ENCODE measurements at regions not wholly inside any gene's neighbourhood (a gene's known extent, or its start where the extent isn't known, plus 50 kb on each side); places are given as distances from the start of the nearest gene placed in this dataset.

DNA sequence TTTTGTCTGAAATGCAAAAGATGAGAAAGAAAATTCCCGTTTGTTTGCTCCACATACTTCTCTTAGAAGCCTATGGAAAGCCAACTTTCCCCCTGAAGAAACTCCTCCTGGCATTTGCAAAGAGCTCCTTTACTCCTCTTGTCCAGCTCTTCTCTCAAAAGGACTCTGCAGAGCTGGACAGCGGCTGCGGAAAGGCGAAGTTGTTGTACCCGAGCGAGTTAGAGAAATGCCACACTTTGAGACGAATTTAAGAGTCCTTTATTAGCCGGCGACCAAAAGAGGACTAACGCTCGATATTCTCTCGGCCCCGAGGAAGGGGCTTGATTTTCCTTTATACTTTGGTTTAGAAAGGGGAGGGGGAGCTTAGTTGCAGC is 157.8 kb downstream of the TRIM27 start:
- no peak for FAIRE-seq
- peaks cover 57% of the 10 kb centered on the region for H3K27me3 ChIP-seq (ENCODE audit: control insufficient read depth, insufficient read depth, low read length)

DNA sequence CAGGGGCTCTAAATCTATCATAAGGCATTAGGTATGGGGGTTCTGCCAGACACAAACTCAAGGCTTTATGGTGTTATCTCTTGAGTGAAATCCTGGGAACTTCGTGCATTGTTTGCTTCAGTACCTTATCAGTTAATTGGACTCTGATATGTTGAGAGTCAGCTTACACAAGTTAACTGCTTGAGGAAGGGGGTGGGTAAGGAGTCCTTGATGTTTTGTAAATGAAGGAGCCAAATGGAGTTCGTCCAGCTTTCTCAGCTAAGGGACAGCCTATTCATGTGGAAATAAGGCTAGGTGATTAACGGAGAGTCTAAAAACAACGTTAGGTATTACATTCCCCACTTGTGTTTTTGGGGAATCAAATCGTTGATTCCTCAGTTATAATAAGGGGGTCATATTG is 157.4 kb downstream of the TRIM27 start:
- Histone ChIP-seq H3K27me3 (ENCODE audit: control insufficient read depth, insufficient read depth, low read length) (peaks cover 61% of the 10 kb centered on the region), H3K36me3 (ENCODE audit: control insufficient read depth, insufficient read depth, low read length) (no peaks in the 10 kb centered on the region), H3K4me3 (ENCODE audit: low read depth, low read length) (no peak overlapping the region)
- no peak for FAIRE-seq
- TF ChIP-seq, protein P1, sequence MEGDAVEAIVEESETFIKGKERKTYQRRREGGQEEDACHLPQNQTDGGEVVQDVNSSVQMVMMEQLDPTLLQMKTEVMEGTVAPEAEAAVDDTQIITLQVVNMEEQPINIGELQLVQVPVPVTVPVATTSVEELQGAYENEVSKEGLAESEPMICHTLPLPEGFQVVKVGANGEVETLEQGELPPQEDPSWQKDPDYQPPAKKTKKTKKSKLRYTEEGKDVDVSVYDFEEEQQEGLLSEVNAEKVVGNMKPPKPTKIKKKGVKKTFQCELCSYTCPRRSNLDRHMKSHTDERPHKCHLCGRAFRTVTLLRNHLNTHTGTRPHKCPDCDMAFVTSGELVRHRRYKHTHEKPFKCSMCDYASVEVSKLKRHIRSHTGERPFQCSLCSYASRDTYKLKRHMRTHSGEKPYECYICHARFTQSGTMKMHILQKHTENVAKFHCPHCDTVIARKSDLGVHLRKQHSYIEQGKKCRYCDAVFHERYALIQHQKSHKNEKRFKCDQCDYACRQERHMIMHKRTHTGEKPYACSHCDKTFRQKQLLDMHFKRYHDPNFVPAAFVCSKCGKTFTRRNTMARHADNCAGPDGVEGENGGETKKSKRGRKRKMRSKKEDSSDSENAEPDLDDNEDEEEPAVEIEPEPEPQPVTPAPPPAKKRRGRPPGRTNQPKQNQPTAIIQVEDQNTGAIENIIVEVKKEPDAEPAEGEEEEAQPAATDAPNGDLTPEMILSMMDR (IDR thresholded peaks at IDR 0.05; ENCODE audit: insufficient read depth, low read length, severe bottlenecking), result no peak
- DNase-seq (ENCODE audit: low read depth), result no peak

More for the DNA sequence above, 157.8 kb downstream of the TRIM27 start:
- Histone ChIP-seq H3K4me3 (ENCODE audit: low read depth, low read length) (no peak overlapping the region), H3K36me3 (ENCODE audit: control insufficient read depth, insufficient read depth, low read length) (no peaks in the 10 kb centered on the region)
- DNase-seq (ENCODE audit: low read depth), result no peak
- TF ChIP-seq, protein P1 (IDR thresholded peaks at IDR 0.05; ENCODE audit: insufficient read depth, low read length, severe bottlenecking), result no peak

DNA sequence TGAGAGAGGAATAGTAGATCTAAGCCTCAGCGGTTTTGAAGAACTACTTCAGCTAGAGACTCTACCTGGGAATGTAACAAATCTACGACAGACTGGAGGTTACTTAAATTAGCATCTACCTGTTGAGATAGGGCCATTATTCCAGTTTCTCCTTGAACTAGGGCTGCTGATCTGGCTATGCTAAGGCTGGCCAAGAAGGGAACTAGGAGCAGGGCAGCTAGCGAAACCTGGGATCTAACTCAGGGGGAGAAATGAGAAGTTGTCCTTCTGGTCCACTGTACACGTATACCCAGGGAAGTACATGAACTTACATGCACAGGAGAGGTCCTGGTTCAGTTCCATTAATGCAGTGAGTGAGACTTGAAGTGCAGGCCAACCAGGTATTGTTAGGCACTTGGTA is 156.7 kb downstream of the TRIM27 start:
- DNase-seq (ENCODE audit: low read depth) (no peak), FAIRE-seq (no peak)
- Histone ChIP-seq H3K27me3 (ENCODE audit: control insufficient read depth, insufficient read depth, low read length) (peaks cover 68% of the 10 kb centered on the region), H3K4me3 (ENCODE audit: low read depth, low read length) (no peak overlapping the region), H3K36me3 (ENCODE audit: control insufficient read depth, insufficient read depth, low read length) (no peaks in the 10 kb centered on the region)
- TF ChIP-seq, protein P1 (IDR thresholded peaks at IDR 0.05; ENCODE audit: insufficient read depth, low read length, severe bottlenecking), result no peak

DNA sequence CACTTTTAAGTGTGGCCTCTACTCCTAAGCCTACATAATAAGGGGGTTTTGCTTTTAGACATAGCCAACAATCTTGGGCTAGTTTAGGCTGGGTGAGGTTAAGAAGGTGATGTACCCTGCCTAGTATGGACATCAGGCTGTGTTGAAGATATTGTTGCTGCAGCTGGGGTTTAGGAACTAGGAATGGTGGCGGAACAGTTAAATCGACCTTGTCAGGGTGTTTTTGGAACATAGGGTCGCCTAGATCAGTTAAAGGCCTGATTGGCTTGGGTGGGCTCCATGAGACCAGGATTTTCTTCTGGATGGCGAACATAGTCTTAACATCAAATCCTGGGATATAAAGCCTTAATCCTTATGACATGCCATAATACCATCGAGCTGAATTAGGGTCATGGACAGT is 156.1 kb downstream of the TRIM27 start:
- Histone ChIP-seq H3K36me3 (ENCODE audit: control insufficient read depth, insufficient read depth, low read length) (no peaks in the 10 kb centered on the region), H3K4me3 (ENCODE audit: low read depth, low read length) (no peak overlapping the region), H3K27me3 (ENCODE audit: control insufficient read depth, insufficient read depth, low read length) (peaks cover 70% of the 10 kb centered on the region)
- FAIRE-seq (no peak), DNase-seq (ENCODE audit: low read depth) (no peak)
- TF ChIP-seq, protein P1 (IDR thresholded peaks at IDR 0.05; ENCODE audit: insufficient read depth, low read length, severe bottlenecking), result no peak

DNA sequence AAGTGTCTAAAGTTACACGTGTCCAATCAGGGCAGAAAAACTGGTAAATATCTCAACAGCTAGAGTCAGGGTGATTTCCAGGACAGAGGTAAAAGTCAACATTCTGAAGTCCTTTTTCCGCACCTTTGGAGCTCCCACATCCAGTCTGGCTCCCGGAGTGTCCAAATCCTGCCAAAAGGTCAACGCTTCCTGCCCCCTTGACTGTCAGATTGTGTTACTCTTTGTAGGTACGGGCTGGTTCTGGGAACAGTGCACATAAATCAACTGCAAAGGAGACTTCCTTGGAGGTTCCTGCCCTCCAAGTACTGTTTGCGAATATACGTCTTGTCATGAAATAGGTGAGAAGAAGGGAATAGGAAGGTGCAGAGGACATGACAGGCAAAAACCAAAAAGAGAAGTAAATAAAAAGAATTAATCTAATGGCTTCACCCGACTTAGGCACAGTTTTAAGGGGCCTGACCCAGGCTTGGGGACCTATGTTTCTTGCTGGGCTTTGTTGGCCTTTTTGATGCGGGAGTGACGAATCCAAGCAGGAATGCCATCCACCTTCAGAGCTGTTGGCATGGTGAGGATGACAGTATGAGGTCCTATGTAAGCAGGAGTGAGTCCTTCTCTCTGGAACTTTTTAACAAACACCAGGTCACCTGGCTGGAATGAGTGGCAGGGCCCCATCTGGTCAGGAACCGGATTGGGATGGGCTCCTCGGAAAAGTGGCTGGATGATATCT is 155.4 kb downstream of the TRIM27 start:
- TF ChIP-seq, protein P1 (IDR thresholded peaks at IDR 0.05; ENCODE audit: insufficient read depth, low read length, severe bottlenecking), result no peak
- no peak for DNase-seq (ENCODE audit: low read depth)
- Histone ChIP-seq H3K4me3 (ENCODE audit: low read depth, low read length) (no peak overlapping the region), H3K36me3 (ENCODE audit: control insufficient read depth, insufficient read depth, low read length) (no peaks in the 10 kb centered on the region), H3K27me3 (ENCODE audit: control insufficient read depth, insufficient read depth, low read length) (peaks cover 77% of the 10 kb centered on the region)
- no peak for FAIRE-seq

Measured in bronchial epithelial cell (primary cell).